Parathyroid adenoma (tissue), 2 donors: ENCODE measurements at regions not wholly inside any gene's neighbourhood (a gene's known extent, or its start where the extent isn't known, plus 50 kb on each side); places are given as distances from the start of the nearest gene placed in this dataset.

Source experiments
- H2AFZ ChIP-seq: fragments of 300-600 bp; sonication (generic); one replicate; pipeline ENCODE4 v1.7.0; 2017; ENCODE audit warnings: antibody characterized with exemption, mild to moderate bottlenecking
- H3K27ac ChIP-seq: fragments of 300-600 bp; sonication (generic); one replicate; pipeline ENCODE4 v1.7.0; 2017
- H3K27me3 ChIP-seq: fragments of 300-600 bp; sonication (generic); one replicate; pipeline ENCODE4 v1.7.0; 2017; ENCODE audit warnings: low read length; ENCODE audit not compliant: control insufficient read depth, insufficient read depth
- H3K36me3 ChIP-seq: fragments of 300-600 bp; sonication (generic); one replicate; pipeline ENCODE4 v1.7.0; 2017; ENCODE audit warnings: low read length; ENCODE audit not compliant: control insufficient read depth, insufficient read depth
- H3K4me1 ChIP-seq: fragments of 300-600 bp; sonication (generic); one replicate; pipeline ENCODE4 v1.7.0; 2017; ENCODE audit warnings: control low read depth
- H3K4me2 ChIP-seq: fragments of 300-600 bp; sonication (generic); one replicate; pipeline ENCODE4 v1.7.0; 2017; ENCODE audit warnings: low read length
- H3K4me3 ChIP-seq: fragments of 300-600 bp; sonication (generic); one replicate; pipeline ENCODE4 v1.7.0; 2017; ENCODE audit warnings: low read depth, low read length
- H3K79me2 ChIP-seq: fragments of 300-600 bp; sonication (generic); one replicate; pipeline ENCODE4 v1.7.0; 2017; ENCODE audit warnings: control low read depth
- H3K9ac ChIP-seq: fragments of 300-600 bp; sonication (generic); one replicate; pipeline ENCODE4 v1.7.0; 2017; ENCODE audit warnings: mild to moderate bottlenecking
- H3K9me3 ChIP-seq: fragments of 300-600 bp; sonication (generic); one replicate; pipeline ENCODE4 v1.7.0; 2017; ENCODE audit warnings: low read length; ENCODE audit not compliant: control insufficient read depth
- TF ChIP-seq, protein P1 (sequence below): fragments of 300-600 bp; sonication (generic); IDR thresholded peaks from one replicate; pipeline ENCODE4 v1.7.0; 2017; ENCODE audit warnings: antibody characterized with exemption, mild to moderate bottlenecking
- donor health status: primary hyperparathyroidism.

DNA sequence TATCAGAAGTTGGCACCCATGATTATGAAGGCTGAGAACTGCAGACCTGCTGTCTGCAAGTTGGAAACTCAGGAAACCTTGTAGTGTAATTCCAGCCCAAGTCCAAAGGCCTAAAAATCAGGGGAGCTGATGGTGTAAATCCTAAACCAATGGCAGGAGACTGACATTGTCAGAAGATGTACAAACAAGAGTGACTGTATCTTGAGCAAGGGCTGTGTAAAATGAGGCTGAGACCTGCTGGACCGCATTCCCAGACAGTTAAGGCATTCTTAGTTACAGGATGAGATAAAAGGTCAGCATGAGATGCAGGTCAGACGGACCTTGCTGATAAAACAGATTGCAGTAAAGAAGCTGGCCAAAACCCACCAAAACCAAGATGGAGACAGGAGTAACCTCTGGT lies 147.7 kb downstream of the COG6 start:
- no peaks in the 10 kb centered on the region for H3K79me2 ChIP-seq
- no peak overlapping the region for H3K4me3 ChIP-seq
- TF ChIP-seq, protein P1, sequence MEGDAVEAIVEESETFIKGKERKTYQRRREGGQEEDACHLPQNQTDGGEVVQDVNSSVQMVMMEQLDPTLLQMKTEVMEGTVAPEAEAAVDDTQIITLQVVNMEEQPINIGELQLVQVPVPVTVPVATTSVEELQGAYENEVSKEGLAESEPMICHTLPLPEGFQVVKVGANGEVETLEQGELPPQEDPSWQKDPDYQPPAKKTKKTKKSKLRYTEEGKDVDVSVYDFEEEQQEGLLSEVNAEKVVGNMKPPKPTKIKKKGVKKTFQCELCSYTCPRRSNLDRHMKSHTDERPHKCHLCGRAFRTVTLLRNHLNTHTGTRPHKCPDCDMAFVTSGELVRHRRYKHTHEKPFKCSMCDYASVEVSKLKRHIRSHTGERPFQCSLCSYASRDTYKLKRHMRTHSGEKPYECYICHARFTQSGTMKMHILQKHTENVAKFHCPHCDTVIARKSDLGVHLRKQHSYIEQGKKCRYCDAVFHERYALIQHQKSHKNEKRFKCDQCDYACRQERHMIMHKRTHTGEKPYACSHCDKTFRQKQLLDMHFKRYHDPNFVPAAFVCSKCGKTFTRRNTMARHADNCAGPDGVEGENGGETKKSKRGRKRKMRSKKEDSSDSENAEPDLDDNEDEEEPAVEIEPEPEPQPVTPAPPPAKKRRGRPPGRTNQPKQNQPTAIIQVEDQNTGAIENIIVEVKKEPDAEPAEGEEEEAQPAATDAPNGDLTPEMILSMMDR = no peak
- no peaks in the 10 kb centered on the region for H3K27me3 ChIP-seq
- H3K9me3 ChIP-seq = no peaks in the 10 kb centered on the region
- no peak overlapping the region for H2AFZ ChIP-seq
- no peaks in the 10 kb centered on the region for H3K4me1 ChIP-seq
- H3K36me3 ChIP-seq = no peaks in the 10 kb centered on the region
- H3K9ac ChIP-seq = no peak overlapping the region
- H3K27ac ChIP-seq = no peak overlapping the region
- no peak overlapping the region for H3K4me2 ChIP-seq

DNA sequence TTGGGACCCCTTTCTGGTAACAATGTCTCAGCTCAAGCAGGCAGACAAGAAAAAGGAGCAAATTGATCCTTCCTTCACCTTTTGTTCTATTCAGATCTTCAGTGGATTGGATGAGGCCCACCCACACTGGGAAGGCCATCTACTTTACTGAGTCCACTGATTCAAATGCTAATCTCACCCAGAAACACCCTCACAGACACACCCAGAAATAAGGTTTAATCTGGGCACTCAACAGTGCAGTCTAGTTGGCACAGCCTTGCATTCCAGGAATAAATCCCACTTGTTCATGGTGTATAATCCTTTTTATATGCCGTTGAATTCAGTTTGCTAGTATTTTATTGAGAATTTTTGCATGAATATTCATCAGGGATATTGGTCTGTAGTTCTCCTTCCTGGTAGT lies 148.4 kb downstream of the COG6 start:
- no peak overlapping the region for H3K4me2 ChIP-seq
- no peak overlapping the region for H3K27ac ChIP-seq
- H3K36me3 ChIP-seq = no peaks in the 10 kb centered on the region
- H3K9me3 ChIP-seq = no peaks in the 10 kb centered on the region
- TF ChIP-seq, protein P1 = no peak
- no peak overlapping the region for H2AFZ ChIP-seq
- H3K9ac ChIP-seq = no peak overlapping the region
- no peaks in the 10 kb centered on the region for H3K79me2 ChIP-seq
- no peaks in the 10 kb centered on the region for H3K27me3 ChIP-seq
- no peak overlapping the region for H3K4me3 ChIP-seq
- H3K4me1 ChIP-seq = no peaks in the 10 kb centered on the region

DNA sequence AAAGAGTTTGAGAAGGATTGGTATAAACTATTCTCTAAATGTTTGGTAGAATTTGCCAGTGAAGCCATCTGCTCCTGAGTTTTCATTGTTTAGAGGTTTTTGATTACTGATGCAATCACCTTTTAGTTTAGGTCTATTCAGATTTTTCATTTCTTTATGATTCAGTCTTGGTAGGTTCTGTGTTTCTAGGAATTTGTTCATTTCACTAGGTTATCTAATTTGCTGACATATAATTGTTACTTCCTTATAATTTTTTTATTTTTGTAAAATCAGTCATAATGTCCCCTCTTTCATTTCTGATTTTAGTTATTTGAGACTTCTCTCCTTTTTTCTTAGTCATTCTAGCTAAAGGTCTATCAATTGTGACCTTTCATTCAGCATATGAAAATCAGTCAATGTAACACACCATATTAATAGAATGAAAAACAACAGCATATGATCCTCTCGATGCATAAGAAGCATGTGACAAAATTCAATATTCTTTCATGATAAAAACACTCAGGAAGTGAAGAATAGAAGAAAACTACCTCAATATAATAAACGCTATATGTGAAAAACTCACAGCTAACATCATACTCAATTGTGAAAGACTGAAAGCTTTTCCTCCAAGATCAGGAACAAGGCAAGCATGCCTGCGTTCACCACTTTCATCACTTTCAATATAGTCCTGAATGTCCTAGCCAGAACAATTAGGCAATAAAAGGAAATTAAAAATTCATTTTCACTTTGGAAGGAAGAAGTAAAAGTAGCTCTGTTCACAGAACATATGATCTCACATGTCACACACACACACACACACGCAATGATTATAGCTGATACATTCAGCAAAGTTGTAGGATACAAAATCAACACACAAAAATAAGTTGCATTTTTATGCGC lies 149.1 kb downstream of the COG6 start:
- Histone ChIP-seq H3K27me3 (no peaks in the 10 kb centered on the region), H3K27ac (no peak overlapping the region), H3K4me2 (no peak overlapping the region), H3K9ac (no peak overlapping the region), H3K79me2 (no peaks in the 10 kb centered on the region), H3K36me3 (no peaks in the 10 kb centered on the region), H3K4me3 (no peak overlapping the region), H2AFZ (no peak overlapping the region), H3K4me1 (no peaks in the 10 kb centered on the region), H3K9me3 (no peaks in the 10 kb centered on the region)
- TF ChIP-seq, protein P1 = no peak

DNA sequence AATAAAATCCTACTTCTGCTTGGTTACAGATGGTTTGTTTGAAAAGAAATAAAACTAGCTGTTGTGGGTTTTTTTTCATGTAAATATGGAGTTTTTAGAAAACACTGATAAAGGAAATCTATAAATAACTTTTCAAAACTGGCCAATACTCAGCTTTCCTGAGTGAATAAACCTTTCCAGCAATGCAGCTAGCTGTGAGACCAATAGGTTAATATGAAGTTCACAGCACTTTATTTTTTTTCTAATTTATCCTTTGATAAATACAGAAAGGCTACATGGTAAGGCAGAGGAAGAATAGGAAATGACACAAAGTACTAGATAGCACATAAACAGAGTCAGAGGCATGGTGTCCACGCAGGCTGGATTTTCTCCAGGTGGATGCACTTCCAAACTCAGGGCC lies 154.0 kb downstream of the COG6 start:
- Histone ChIP-seq H3K9me3 (no peaks in the 10 kb centered on the region), H3K4me1 (no peaks in the 10 kb centered on the region), H3K36me3 (no peaks in the 10 kb centered on the region), H3K4me2 (no peak overlapping the region), H3K27ac (no peak overlapping the region), H2AFZ (no peak overlapping the region), H3K4me3 (no peak overlapping the region), H3K9ac (no peak overlapping the region), H3K27me3 (no peaks in the 10 kb centered on the region), H3K79me2 (no peaks in the 10 kb centered on the region)
- TF ChIP-seq, protein P1 = no peak
